Superior temporal gyrus (tissue), 1 donor: ENCODE measurements at regions not wholly inside any gene's neighbourhood (a gene's known extent, or its start where the extent isn't known, plus 50 kb on each side); places are given as distances from the start of the nearest gene placed in this dataset.

Source experiments
- DNase-seq: peaks from one replicate; pipeline ENCODE4 v3.0.0-alpha.2; 2016; ENCODE audit errors: extremely low spot score

- no peak for DNase-seq
Measured at GRCh38 chr15:85941186-85941855, 138.3 kb upstream of the AGBL1 start.

- no peak for DNase-seq
Measured at GRCh38 chr15:85942632-85943031, 137.0 kb upstream of the AGBL1 start.

GRCh38 chr15:85943151-85943550 lies 136.5 kb upstream of the AGBL1 start:
- no peak for DNase-seq

GRCh38 chr15:85943791-85944190 lies 135.9 kb upstream of the AGBL1 start:
- peak; percentile 56 for DNase-seq

GRCh38 chr15:85947021-85947420 lies 132.7 kb upstream of the AGBL1 start:
- DNase-seq: no peak

GRCh38 chr15:85947936-85948335 lies 131.7 kb upstream of the AGBL1 start:
- DNase-seq: no peak

- DNase-seq: no peak
Measured at GRCh38 chr15:85950101-85950500, 129.6 kb upstream of the AGBL1 start.

GRCh38 chr15:85954586-85954985 lies 125.1 kb upstream of the AGBL1 start:
- no peak for DNase-seq

GRCh38 chr15:85955501-85956391 lies 123.9 kb upstream of the AGBL1 start:
- no peak for DNase-seq

- no peak for DNase-seq
Measured at GRCh38 chr15:85956532-85957275, 123.0 kb upstream of the AGBL1 start.

- no peak for DNase-seq
Measured at GRCh38 chr15:85959611-85960010, 120.1 kb upstream of the AGBL1 start.

GRCh38 chr15:85960381-85960780 lies 119.3 kb upstream of the AGBL1 start:
- no peak for DNase-seq

GRCh38 chr15:85961821-85962220 lies 117.8 kb upstream of the AGBL1 start:
- no peak for DNase-seq

- DNase-seq: no peak
Measured at GRCh38 chr15:85963262-85963760, 116.4 kb upstream of the AGBL1 start.

GRCh38 chr15:85964471-85964870 lies 115.2 kb upstream of the AGBL1 start:
- DNase-seq: no peak

- no peak for DNase-seq
Measured at GRCh38 chr15:85967553-85967952, 112.1 kb upstream of the AGBL1 start.

- no peak for DNase-seq
Measured at GRCh38 chr15:85972805-85973540, 106.7 kb upstream of the AGBL1 start.

- DNase-seq: no peak
Measured at GRCh38 chr15:85973584-85974347, 105.9 kb upstream of the AGBL1 start.

GRCh38 chr15:85974348-85974705 lies 105.3 kb upstream of the AGBL1 start:
- DNase-seq: no peak

GRCh38 chr15:85974742-85975141 lies 104.9 kb upstream of the AGBL1 start:
- no peak for DNase-seq

GRCh38 chr15:85976102-85976501 lies 103.6 kb upstream of the AGBL1 start:
- DNase-seq: no peak
